Activated B cell treated with CpG ODN at 0.5 μM for 24 hours (primary cell): ENCODE measurements at regions not wholly inside any gene's neighbourhood (a gene's known extent, or its start where the extent isn't known, plus 50 kb on each side); places are given as distances from the start of the nearest gene placed in this dataset.

Experiments used
- ATAC-seq: fragments of 200-7000 bp; cut with Tn5 transposase; one replicate; pipeline ENCODE4 v1.10.0; 2021; ENCODE audit warnings: low read depth, mild to moderate bottlenecking, moderate library complexity
- CTCF ChIA-PET: fragments of 350-600 bp; sonication (Branson Sonifier 250); formaldehyde crosslinking; loops from one replicate; lab custom pipeline; 2021; ENCODE audit warnings: antibody characterized with exemption; lab: Charles Lee
- POLR2A ChIA-PET: fragments of 350-600 bp; sonication (Branson Sonifier 250); formaldehyde crosslinking; loops from one replicate; lab custom pipeline; 2021; ENCODE audit warnings: antibody characterized with exemption; lab: Charles Lee
- DNase-seq: peaks from one replicate; pipeline ENCODE4 v3.0.0; 2022
- H3K27ac Mint-ChIP-seq: one replicate; pipeline ENCODE4 v1.8.0; 2020; ENCODE audit warnings: mixed read lengths
- H3K27me3 Mint-ChIP-seq: one replicate; pipeline ENCODE4 v1.8.0; 2021; ENCODE audit warnings: mixed read lengths
- H3K36me3 Mint-ChIP-seq: one replicate; pipeline ENCODE4 v1.8.0; 2021; ENCODE audit warnings: low read depth, mixed read lengths
- H3K4me1 Mint-ChIP-seq: one replicate; pipeline ENCODE4 v1.8.0; 2021; ENCODE audit warnings: mixed read lengths
- H3K4me3 Mint-ChIP-seq: one replicate; pipeline ENCODE4 v1.8.0; 2020; ENCODE audit warnings: mild to moderate bottlenecking, mixed read lengths
- H3K9me3 Mint-ChIP-seq: one replicate; pipeline ENCODE4 v1.8.0; 2020; ENCODE audit warnings: mixed read lengths
- intact Hi-C: fragments of 100-400 bp; cut with micrococcal nuclease; formaldehyde crosslinking; loops from one replicate; pipeline ENCODE4 v1.15.1; 2024
- TF ChIP-seq, protein P1 (sequence below): fragments of 200-600 bp; IDR thresholded peaks from one replicate; pipeline ENCODE4 v1.8.0; 2022; ENCODE audit warnings: antibody characterized with exemption, mild to moderate bottlenecking

DNA sequence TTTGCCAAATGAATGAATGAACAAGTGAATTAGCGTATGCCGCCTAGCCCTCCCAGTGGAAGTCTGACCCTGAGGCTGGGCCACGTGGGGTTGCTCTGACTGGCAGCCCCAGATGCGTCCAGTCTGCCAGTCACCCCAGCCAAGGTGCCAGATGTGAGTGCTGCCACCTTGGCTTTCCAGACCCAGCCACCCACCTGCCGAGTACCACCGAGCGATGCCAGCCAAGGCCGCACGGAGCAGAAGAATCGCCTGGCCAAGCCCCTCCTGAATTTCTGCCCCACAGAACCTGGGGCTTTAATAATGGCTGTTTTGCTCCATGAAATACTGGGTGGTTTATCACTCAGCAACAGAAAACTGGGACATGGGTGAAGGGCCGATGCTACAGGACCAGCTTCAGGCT, 59.3 kb downstream of the ADRA2C start:
- ChIA-PET CTCF (no interaction called here), POLR2A (no interaction called here)
- no peak for ATAC-seq
- no peak for DNase-seq
- Mint-ChIP-seq H3K27me3 (peaks cover 7% of the 10 kb centered on the region), H3K4me3 (no peak overlapping the region), H3K27ac (no peak overlapping the region), H3K36me3 (no peaks in the 10 kb centered on the region), H3K9me3 (no peaks in the 10 kb centered on the region), H3K4me1 (no peaks in the 10 kb centered on the region)
- intact Hi-C loops = no loop called here
- TF ChIP-seq, protein P1, sequence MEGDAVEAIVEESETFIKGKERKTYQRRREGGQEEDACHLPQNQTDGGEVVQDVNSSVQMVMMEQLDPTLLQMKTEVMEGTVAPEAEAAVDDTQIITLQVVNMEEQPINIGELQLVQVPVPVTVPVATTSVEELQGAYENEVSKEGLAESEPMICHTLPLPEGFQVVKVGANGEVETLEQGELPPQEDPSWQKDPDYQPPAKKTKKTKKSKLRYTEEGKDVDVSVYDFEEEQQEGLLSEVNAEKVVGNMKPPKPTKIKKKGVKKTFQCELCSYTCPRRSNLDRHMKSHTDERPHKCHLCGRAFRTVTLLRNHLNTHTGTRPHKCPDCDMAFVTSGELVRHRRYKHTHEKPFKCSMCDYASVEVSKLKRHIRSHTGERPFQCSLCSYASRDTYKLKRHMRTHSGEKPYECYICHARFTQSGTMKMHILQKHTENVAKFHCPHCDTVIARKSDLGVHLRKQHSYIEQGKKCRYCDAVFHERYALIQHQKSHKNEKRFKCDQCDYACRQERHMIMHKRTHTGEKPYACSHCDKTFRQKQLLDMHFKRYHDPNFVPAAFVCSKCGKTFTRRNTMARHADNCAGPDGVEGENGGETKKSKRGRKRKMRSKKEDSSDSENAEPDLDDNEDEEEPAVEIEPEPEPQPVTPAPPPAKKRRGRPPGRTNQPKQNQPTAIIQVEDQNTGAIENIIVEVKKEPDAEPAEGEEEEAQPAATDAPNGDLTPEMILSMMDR = no peak

DNA sequence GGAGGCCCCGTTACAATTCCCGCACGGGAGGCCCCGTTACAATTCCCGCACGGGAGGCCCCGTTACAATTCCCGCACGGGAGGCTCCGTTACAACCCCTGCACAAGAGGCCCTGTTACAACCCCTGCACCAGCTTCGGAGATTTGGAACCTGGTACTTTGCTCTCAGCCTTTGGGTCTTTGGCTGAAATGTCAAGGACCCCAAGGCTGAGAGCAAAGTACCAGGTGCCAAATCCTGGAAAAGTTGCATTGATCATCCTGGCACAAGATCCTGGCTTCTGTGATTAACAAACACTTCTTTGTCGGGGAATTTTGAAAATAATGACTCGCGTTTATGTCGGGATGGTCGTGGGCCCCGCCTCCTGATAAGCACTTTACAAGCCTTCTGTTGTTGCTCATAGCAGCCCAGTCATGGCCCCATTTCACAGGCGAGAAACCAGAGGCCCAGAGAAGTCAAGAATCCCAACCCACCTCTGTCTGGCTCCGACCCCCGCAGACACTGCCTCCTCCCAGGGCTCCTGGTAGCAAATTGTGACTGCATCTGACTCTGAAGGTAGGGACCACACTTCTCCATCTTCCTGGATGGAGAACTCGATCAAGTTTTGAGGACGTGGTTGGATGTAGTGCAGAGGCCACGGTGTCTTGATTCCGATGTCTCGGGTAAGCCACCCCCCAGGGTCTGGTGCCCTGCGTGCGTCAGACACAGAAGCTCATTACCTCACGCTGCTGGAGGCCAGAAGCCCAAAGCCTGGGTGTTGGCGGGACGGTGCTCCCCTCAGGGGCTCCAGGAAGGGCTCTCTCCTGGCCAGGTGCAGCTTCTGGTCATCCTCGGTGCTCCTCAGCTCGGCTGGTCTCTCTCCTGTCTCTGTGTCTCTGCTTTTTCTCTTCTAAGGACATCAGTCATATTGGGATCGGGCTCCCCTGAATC, 60.3 kb downstream of the ADRA2C start:
- ATAC-seq = no peak
- H3K9me3 Mint-ChIP-seq = no peaks in the 10 kb centered on the region
- no peak for DNase-seq
- H3K4me1 Mint-ChIP-seq = no peaks in the 10 kb centered on the region
- ChIA-PET POLR2A (no interaction called here), CTCF (no interaction called here)
- no peaks in the 10 kb centered on the region for H3K36me3 Mint-ChIP-seq
- H3K27me3 Mint-ChIP-seq = peaks cover 7% of the 10 kb centered on the region
- H3K4me3 Mint-ChIP-seq = no peak overlapping the region
- intact Hi-C loops = no loop called here
- H3K27ac Mint-ChIP-seq = no peak overlapping the region
- TF ChIP-seq, protein P1 = no peak

DNA sequence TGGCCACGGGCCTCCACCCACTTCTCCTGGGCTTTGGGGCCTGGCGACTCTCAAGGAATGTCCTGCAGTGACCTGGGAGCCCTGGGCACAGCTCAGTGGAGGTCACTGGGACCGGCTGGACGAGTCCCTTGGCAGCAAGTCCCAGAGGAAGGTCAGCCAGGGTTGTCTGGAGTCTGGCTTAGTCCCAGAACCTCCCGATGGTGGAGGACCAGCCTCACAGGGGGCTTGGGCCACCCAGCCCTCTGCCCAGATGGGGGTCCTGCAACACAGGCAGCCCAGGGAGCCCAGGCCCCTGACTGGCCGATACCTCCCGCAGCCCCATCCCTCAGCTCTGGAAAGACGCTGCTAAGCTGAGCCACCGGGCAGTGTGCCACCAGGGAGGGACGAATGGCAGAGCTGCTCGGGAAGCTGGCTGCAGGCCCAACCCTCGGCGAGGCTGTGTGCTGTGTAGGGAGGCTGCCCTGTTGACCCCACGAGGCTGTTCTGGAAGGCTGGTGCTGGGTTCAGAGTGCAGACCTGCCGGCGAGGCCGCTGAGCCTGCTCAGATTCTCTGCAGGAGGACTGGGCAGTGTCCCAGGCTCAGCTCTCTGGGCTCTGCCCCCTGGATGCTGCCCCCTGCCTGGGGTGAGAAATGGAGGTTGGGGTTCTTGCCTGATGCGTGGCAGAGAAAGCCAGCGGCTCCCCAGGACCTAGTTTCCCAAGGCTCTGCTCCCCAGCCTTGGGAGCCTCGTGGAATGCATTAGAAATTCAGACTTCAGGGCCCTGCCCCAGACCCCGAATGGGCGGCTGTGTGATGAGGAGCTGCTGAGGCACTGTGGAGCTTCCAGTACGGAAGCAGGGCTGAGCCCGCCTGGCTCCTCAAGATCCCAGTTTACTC, 61.7 kb downstream of the ADRA2C start:
- CTCF ChIA-PET = no interaction called here
- no peaks in the 10 kb centered on the region for H3K4me1 Mint-ChIP-seq
- POLR2A ChIA-PET = no interaction called here
- H3K27me3 Mint-ChIP-seq = peaks cover 6% of the 10 kb centered on the region
- TF ChIP-seq, protein P1 = no peak
- no peaks in the 10 kb centered on the region for H3K9me3 Mint-ChIP-seq
- H3K36me3 Mint-ChIP-seq = no peaks in the 10 kb centered on the region
- H3K4me3 Mint-ChIP-seq = no peak overlapping the region
- H3K27ac Mint-ChIP-seq = no peak overlapping the region
- intact Hi-C loops = no loop called here
- ATAC-seq = no peak
- DNase-seq = no peak

DNA sequence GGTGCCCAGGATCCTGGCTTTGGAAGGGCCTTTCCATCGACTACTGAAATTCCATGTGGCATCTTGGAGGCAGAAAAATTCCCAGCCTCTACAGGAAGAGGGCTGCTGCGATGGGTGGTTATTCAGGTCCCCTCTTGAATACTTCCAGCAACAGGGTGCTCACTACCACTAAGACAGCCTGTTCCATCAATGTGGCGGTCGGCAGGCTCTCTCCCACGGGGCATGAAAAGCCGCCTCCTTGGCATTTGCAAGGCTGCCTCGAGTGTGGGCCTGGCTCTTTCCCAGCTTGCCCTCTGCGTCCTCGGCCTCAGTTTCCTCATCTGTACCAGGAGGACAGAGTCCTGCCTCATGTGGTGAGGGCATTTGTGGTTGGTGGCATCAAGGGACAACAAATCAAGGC, 62.4 kb downstream of the ADRA2C start:
- Mint-ChIP-seq H3K4me1 (no peaks in the 10 kb centered on the region), H3K27ac (no peak overlapping the region), H3K27me3 (peaks cover 10% of the 10 kb centered on the region), H3K36me3 (no peaks in the 10 kb centered on the region), H3K4me3 (no peak overlapping the region), H3K9me3 (no peaks in the 10 kb centered on the region)
- ATAC-seq = no peak
- TF ChIP-seq, protein P1 = no peak
- CTCF ChIA-PET = no interaction called here
- intact Hi-C loops = no loop called here
- no peak for DNase-seq
- POLR2A ChIA-PET = no interaction called here
